ENCODE measurements at regions not wholly inside any gene's neighbourhood (a gene's known extent, or its start where the extent isn't known, plus 50 kb on each side); places are given as distances from the start of the nearest gene placed in this dataset.

DNA sequence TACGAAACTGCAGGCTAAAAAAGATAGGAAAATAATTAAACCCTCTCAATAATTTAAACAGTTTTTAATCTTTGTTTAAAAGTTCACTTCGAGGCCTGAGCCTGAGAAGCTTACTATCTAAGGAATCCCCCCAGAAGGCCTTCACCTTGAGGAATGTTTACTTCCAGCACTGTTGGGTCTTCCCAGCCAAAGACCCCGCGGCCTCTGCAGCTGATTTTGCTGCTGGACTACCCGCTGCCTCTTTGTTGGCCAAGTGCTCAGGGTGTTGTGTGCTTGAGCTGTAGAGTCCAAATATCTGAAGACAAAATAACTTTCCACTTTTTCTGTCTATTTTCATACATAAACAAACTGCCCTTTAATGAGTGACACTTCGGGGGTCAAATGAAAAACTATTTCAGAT is 292.7 kb downstream of the GLRX3 start:
- TF ChIP-seq CTCF (IDR thresholded peaks at IDR 0.05): no peak
- TF ChIP-seq POLR2AphosphoS5 (IDR thresholded peaks at IDR 0.05): no peak
